Duodenal mucosa (tissue), 2 donors: ENCODE measurements at regions not wholly inside any gene's neighbourhood (a gene's known extent, or its start where the extent isn't known, plus 50 kb on each side); places are given as distances from the start of the nearest gene placed in this dataset.

Experiments used
- H3K27ac ChIP-seq: one replicate; pipeline ENCODE4 v1.7.0; 2013; ENCODE audit warnings: low read depth, low read length
- H3K27me3 ChIP-seq, 2 donors: one replicate each; pipeline ENCODE4 v1.7.0; 2013; ENCODE audit warnings: low read length in 2 of 2, control low read depth in 1 of 2; ENCODE audit not compliant: insufficient read depth in 2 of 2, control insufficient read depth in 1 of 2
- H3K36me3 ChIP-seq, 2 donors: one replicate each; pipeline ENCODE4 v1.7.0; 2013; ENCODE audit warnings: low read length in 2 of 2, control low read depth in 1 of 2; ENCODE audit not compliant: insufficient read depth in 2 of 2, control insufficient read depth in 1 of 2
- H3K4me1 ChIP-seq, 2 donors: one replicate each; pipeline ENCODE4 v1.7.0; 2013; ENCODE audit warnings: low read length in 2 of 2, control low read depth in 1 of 2; ENCODE audit not compliant: insufficient read depth in 2 of 2, control insufficient read depth in 1 of 2
- H3K4me3 ChIP-seq, 2 donors: one replicate each; pipeline ENCODE4 v1.7.0; 2013; ENCODE audit warnings: low read length in 2 of 2, low read depth in 1 of 2
- H3K9ac ChIP-seq, 2 donors: one replicate each; pipeline ENCODE4 v1.7.0; 2013; ENCODE audit warnings: low read length in 2 of 2, low read depth in 1 of 2
- H3K9me3 ChIP-seq, 2 donors: one replicate each; pipeline ENCODE4 v1.7.0; 2013; ENCODE audit warnings: low read length in 2 of 2, control low read depth in 1 of 2; ENCODE audit not compliant: control insufficient read depth in 1 of 2

DNA sequence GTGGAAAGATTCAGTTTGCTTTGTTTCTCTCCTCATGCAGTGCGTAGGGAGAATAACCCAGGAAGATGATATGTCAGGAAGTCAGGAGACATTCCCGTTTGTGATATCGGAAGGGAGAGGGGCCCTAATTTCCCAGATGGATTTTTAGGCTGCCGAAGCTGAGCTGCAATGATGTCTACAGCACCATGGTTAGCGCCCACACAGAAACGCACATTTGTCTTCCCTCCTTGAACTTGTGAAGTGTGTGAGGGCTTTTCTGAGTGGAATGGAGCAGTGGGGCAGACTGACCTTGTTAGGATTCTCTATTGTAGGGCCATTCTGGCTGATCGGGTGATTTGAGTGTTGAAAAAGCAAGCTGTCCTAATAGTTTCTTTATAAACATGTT lies 191.3 kb upstream of the ARG1 start:
- no peaks in the 10 kb centered on the region for H3K4me1 ChIP-seq
- H3K9me3 ChIP-seq, result no peaks in the 10 kb centered on the region

GRCh38 chr6:131382631-131383030 lies 190.4 kb upstream of the ARG1 start:
- Histone ChIP-seq H3K27me3 (no peaks in the 10 kb centered on the region), H3K9me3 (no peaks in the 10 kb centered on the region), H3K4me3 (no peak overlapping the region), H3K9ac (no peak overlapping the region), H3K27ac (no peak overlapping the region), H3K4me1 (no peaks in the 10 kb centered on the region), H3K36me3 (no peaks in the 10 kb centered on the region)

More for the DNA sequence above, 191.3 kb upstream of the ARG1 start:
- Histone ChIP-seq H3K27me3 (no peaks in the 10 kb centered on the region), H3K36me3 (no peaks in the 10 kb centered on the region), H3K9ac (no peak overlapping the region), H3K27ac (no peak overlapping the region), H3K4me3 (no peak overlapping the region)

DNA sequence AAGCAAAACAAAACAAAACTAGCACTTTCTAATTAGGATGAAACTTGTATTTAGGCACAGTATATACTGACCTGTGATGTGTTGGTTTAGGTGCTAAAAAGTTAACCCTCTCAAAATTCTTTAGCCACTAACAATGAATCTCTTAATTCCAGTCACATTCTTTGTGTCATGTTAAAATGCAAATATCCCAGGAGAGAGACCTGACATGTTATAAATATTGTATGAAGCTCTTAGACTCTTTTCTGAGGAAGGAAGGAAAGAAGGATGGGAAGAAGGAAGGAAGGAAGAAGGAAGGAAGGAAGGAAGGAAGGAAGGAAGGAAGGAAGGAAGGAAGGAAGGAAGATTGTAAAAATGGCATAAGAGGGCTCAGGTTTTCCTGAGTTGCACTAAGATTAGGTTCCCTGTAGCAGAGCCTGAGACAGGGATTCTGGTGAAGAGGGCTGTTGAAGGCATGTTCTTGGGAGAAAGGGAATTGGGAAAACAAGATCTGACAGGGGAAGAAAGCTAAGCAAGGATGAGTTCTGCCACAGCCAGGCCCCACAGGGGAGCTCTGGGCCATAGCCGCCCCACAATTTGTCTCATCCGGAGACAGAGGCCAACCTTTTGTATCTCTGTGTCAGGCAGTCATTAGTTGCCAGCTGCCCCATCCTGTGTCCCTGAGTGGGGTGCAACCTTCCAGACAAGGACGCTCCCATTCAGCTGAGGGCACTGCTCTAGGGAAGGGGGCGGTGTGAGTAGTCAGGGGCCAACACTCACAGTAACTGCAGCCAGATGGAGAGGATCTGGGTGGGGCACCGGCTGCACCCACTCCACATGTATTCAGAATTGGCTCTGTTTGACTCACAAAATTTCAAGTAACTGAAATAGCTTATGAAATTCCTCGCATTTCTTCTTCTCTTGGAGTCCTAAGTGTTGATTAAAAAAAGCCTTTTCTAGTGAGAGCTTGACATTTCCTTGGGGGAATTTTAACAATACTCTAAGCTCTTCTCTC lies 189.3 kb upstream of the ARG1 start:
- Histone ChIP-seq H3K4me3 (no peak overlapping the region), H3K27me3 (no peaks in the 10 kb centered on the region), H3K9ac (no peak overlapping the region), H3K9me3 (no peaks in the 10 kb centered on the region), H3K27ac (no peak overlapping the region), H3K4me1 (no peaks in the 10 kb centered on the region), H3K36me3 (no peaks in the 10 kb centered on the region)

GRCh38 chr6:131387562-131388447 lies 185.2 kb upstream of the ARG1 start:
- no peaks in the 10 kb centered on the region for H3K36me3 ChIP-seq
- H3K4me1 ChIP-seq, result no peaks in the 10 kb centered on the region
- no peak overlapping the region for H3K9ac ChIP-seq
- no peak overlapping the region for H3K4me3 ChIP-seq
- no peaks in the 10 kb centered on the region for H3K9me3 ChIP-seq
- no peaks in the 10 kb centered on the region for H3K27me3 ChIP-seq
- no peak overlapping the region for H3K27ac ChIP-seq

GRCh38 chr6:131390322-131390721 lies 182.7 kb upstream of the ARG1 start:
- H3K4me3 ChIP-seq, result no peak overlapping the region
- H3K27me3 ChIP-seq, result no peaks in the 10 kb centered on the region
- H3K36me3 ChIP-seq, result no peaks in the 10 kb centered on the region
- H3K27ac ChIP-seq, result no peak overlapping the region
- H3K9ac ChIP-seq, result no peak overlapping the region
- no peaks in the 10 kb centered on the region for H3K9me3 ChIP-seq
- no peaks in the 10 kb centered on the region for H3K4me1 ChIP-seq

DNA sequence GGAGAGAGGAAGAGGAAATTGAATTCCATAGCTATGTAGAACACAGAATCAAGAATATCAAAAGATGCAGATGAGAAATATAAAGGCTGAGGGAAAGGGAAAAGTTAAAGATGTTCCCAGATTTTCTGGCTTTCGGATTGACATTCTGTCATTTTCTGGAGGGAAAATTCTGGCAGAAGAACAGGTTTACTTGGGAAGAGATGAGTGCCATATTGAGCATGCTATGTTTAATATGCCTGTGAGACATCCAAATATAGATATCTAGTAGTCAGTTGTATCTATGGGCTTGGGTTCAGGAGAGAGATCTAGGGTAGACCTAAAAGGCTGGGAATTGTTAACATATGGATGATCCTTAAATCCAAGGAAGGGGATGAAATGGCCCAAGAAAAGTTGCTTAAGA lies 181.9 kb upstream of the ARG1 start:
- H3K27ac ChIP-seq, result no peak overlapping the region
- no peaks in the 10 kb centered on the region for H3K9me3 ChIP-seq
- no peaks in the 10 kb centered on the region for H3K27me3 ChIP-seq
- no peak overlapping the region for H3K9ac ChIP-seq
- no peaks in the 10 kb centered on the region for H3K36me3 ChIP-seq
- no peaks in the 10 kb centered on the region for H3K4me1 ChIP-seq
- H3K4me3 ChIP-seq, result no peak overlapping the region

DNA sequence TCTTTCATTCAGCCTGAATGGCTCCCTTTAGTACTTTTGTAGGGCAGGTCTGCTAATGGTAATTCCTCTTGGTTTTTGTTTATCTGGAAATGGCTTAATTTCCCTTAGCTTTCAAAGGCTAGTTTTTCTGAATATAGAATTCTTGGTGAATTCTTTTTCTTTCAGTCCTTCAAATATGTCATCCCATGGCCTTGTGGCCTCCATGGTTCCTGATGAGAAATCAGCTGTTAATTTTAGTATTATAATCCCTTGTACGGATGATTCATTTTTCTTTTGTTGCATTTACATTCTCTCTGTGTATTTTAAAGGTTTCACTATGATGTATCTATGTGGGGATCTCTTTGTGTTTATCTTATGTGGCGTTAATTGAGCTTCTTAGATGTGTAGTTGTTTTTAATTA lies 179.6 kb upstream of the ARG1 start:
- Histone ChIP-seq H3K4me1 (no peaks in the 10 kb centered on the region), H3K9ac (no peak overlapping the region), H3K4me3 (no peak overlapping the region), H3K36me3 (no peaks in the 10 kb centered on the region), H3K27me3 (no peaks in the 10 kb centered on the region), H3K9me3 (no peaks in the 10 kb centered on the region), H3K27ac (no peak overlapping the region)

DNA sequence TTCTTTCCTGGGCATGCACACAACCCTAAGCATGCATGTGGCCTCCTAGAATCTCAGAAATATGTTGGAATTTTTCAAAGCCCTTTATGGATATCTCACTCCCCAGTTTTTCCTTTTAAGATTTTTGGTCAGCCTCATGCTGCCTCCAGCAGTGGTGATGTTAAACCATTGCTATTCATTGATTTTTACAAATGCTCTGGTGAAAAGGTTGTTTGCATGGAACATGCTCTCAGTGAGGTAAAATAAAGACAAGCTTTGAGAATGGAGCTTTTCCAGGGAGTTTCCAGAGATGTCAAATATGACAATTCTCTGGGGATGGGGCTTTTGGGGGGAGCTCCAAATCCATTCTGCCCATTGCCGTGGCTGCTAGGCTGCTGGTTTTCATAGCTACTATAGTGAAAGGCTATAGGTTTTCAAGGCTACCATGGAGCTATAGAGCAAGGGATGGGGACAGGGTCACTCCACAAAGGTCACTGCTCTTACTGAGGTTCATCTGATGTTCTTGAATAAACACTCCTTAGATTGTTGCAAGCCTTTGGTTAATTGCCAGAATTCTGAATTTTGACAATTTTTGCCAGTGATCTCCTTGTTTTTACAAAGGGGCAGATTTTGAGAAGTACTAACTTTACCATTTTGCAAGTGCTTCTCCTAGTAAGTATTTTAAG lies 178.1 kb upstream of the ARG1 start:
- Histone ChIP-seq H3K27ac (no peak overlapping the region), H3K9ac (no peak overlapping the region), H3K4me3 (no peak overlapping the region), H3K27me3 (no peaks in the 10 kb centered on the region), H3K4me1 (no peaks in the 10 kb centered on the region), H3K36me3 (no peaks in the 10 kb centered on the region), H3K9me3 (no peaks in the 10 kb centered on the region)

GRCh38 chr6:131398176-131398575 lies 174.8 kb upstream of the ARG1 start:
- H3K9me3 ChIP-seq, result peaks cover 12 to 13% of the 10 kb centered on the region in 2 donors
- no peak overlapping the region for H3K9ac ChIP-seq
- H3K4me1 ChIP-seq, result no peaks in the 10 kb centered on the region
- H3K27me3 ChIP-seq, result no peaks in the 10 kb centered on the region
- H3K36me3 ChIP-seq, result no peaks in the 10 kb centered on the region
- no peak overlapping the region for H3K4me3 ChIP-seq
- H3K27ac ChIP-seq, result no peak overlapping the region

DNA sequence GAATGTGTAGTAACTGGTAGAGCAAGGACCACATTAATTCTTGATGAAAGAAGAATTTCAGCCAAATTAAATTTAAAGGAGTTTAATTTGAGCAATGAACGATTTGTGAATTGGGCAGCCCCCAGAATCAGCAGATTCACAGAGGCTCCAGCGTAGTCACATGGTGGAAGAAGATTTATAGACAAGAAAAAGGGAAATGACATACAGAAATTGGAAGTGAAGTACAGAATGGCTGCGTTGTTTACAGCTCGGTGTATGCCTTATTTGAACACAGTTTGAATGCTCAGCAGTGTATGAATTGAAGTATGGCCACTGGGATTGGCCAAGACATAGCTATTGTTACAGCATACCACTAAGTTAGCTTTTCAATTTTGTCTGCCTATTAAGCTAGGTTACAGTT lies 173.6 kb upstream of the ARG1 start:
- Histone ChIP-seq H3K27ac (no peak overlapping the region), H3K4me1 (no peaks in the 10 kb centered on the region), H3K4me3 (no peak overlapping the region), H3K9ac (no peak overlapping the region), H3K36me3 (no peaks in the 10 kb centered on the region), H3K9me3 (peaks cover 12 to 13% of the 10 kb centered on the region in 2 donors), H3K27me3 (no peaks in the 10 kb centered on the region)
